OCI-LY1 (cell line): ENCODE measurements at regions not wholly inside any gene's neighbourhood (a gene's known extent, or its start where the extent isn't known, plus 50 kb on each side); places are given as distances from the start of the nearest gene placed in this dataset.

Experiments used
- H2AFZ ChIP-seq: fragments of 200-600 bp; sonication (generic), shearing (Covaris generic); 2 replicates; pipeline ENCODE4 v1.6.0; 2014; ENCODE audit warnings: antibody characterized with exemption, mild to moderate bottlenecking, low read length
- H3F3A ChIP-seq: fragments of 200-600 bp; sonication (generic), shearing (Covaris generic); 2 replicates; pipeline ENCODE4 v1.6.0; 2014; ENCODE audit warnings: mild to moderate bottlenecking, antibody characterized with exemption, low read length, moderate library complexity; ENCODE audit not compliant: insufficient read depth
- H3K27ac ChIP-seq: fragments of 200-600 bp; sonication (generic); 2 replicates; pipeline ENCODE4 v1.5.1; 2014; ENCODE audit warnings: low read length, mixed run types, mild to moderate bottlenecking, low read depth; ENCODE audit not compliant: poor library complexity, severe bottlenecking
- H3K27me3 ChIP-seq: fragments of 200-600 bp; sonication (generic); 2 replicates; pipeline ENCODE4 v1.6.0; 2014; ENCODE audit warnings: antibody characterized with exemption, mild to moderate bottlenecking, low read length, moderate library complexity; ENCODE audit not compliant: insufficient read depth
- H3K36me3 ChIP-seq: fragments of 200-600 bp; sonication (generic); 2 replicates; pipeline ENCODE4 v1.6.1; 2014; ENCODE audit warnings: mild to moderate bottlenecking, antibody characterized with exemption, low read length, moderate library complexity, mixed read lengths; ENCODE audit not compliant: insufficient read depth
- H3K4me1 ChIP-seq: fragments of 200-600 bp; sonication (generic); 2 replicates; pipeline ENCODE4 v1.5.1; 2014; ENCODE audit warnings: mild to moderate bottlenecking, low read length, moderate library complexity; ENCODE audit not compliant: insufficient read depth, severe bottlenecking
- H3K4me2 ChIP-seq: fragments of 200-600 bp; sonication (generic), shearing (Covaris generic); 2 replicates; pipeline ENCODE4 v1.6.1; 2014; ENCODE audit warnings: low read length
- H3K4me3 ChIP-seq: fragments of 200-600 bp; sonication (generic); 2 replicates; pipeline ENCODE4 v1.5.1; 2014; ENCODE audit warnings: low read length, low read depth, mild to moderate bottlenecking, mixed read lengths; ENCODE audit not compliant: poor library complexity, severe bottlenecking
- H3K79me2 ChIP-seq: fragments of 200-600 bp; shearing (Covaris generic); 2 replicates; pipeline ENCODE4 v1.6.1; 2016; ENCODE audit warnings: mixed run types, low read length, mixed read lengths; ENCODE audit not compliant: insufficient read depth
- H3K9ac ChIP-seq: fragments of 200-600 bp; sonication (generic), shearing (Covaris generic); 2 replicates; pipeline ENCODE4 v1.6.1; 2014; ENCODE audit warnings: mild to moderate bottlenecking, low read length, mixed read lengths
- H3K9me2 ChIP-seq: fragments of 200-600 bp; sonication (generic), shearing (Covaris generic); 2 replicates; pipeline ENCODE4 v1.6.1; 2014; ENCODE audit warnings: low read depth, mild to moderate bottlenecking, low read length, mixed read lengths
- H3K9me3 ChIP-seq: fragments of 200-600 bp; shearing (Covaris generic); 2 replicates; pipeline ENCODE4 v1.6.1; 2014; ENCODE audit warnings: low read length, mixed read lengths
- H4K20me1 ChIP-seq: fragments of 200-600 bp; sonication (generic), shearing (Covaris generic); 2 replicates; pipeline ENCODE4 v1.6.0; 2016; ENCODE audit warnings: mild to moderate bottlenecking, low read length; ENCODE audit not compliant: insufficient read depth
- CTCF ChIP-seq: fragments of 200-600 bp; sonication (generic), shearing (Covaris generic); IDR thresholded peaks from 2 replicates; pipeline ENCODE4 v1.5.1; 2017; ENCODE audit warnings: mild to moderate bottlenecking, antibody characterized with exemption, low read length, moderate library complexity, mixed read lengths
- EZH2 ChIP-seq: fragments of 200-600 bp; sonication (generic), shearing (Covaris generic); IDR thresholded peaks from 2 replicates; pipeline ENCODE4 v1.8.0; 2017; ENCODE audit warnings: borderline replicate concordance, mixed run types, mild to moderate bottlenecking, antibody characterized with exemption, low read length, moderate library complexity, mixed read lengths

DNA sequence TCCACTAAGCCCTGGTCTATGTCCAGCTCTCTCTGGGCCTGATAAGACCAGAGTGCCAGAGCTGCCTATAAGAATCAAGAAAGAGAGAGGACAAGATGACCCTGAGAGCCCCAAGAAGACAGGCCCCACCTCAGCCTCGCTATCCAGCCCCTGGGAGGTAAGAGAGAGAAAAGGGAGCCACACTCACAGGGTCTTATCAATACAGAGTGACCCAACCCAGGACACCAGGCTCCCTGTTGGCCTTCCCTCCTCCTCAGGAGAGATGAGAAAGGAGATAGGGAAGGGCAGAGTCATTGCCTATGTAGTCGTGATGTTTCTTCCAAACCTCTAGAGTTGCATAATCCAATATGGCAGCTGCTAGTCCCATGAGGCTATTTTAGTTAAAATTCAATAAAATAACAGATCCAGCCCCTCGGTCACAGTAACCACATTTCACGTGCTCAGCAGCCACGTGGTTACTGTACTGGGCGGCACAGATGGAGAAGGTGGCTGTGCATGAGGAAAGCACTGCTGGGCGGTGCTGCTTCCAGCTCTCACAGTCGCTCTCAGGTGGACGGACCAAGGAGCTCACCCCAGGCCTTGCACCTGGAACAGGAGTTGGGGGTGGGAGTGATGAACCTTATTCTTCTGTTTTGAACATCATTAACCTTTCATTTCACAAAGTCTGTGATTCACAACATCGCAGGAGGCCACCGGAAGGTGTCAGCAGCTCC lies 525.8 kb downstream of the SHQ1 start:
- 0 out of 2 replicates have a peak, but pooled peaks cover 4% of the 10 kb centered on the region for H3K27me3 ChIP-seq
- no peaks in the 10 kb centered on the region for H3K9me3 ChIP-seq
- no peak for TF ChIP-seq EZH2
- TF ChIP-seq CTCF = no peak
- H3K9ac ChIP-seq = no peak overlapping the region
- H3K9me2 ChIP-seq = no peaks in the 10 kb centered on the region
- no peaks in the 10 kb centered on the region for H4K20me1 ChIP-seq
- H3K4me3 ChIP-seq = no peak overlapping the region
- H3K79me2 ChIP-seq = no peaks in the 10 kb centered on the region
- H3K4me2 ChIP-seq = no peak overlapping the region
- H3K36me3 ChIP-seq = no peaks in the 10 kb centered on the region
- no peaks in the 10 kb centered on the region for H3K4me1 ChIP-seq
- H3F3A ChIP-seq = no peaks in the 10 kb centered on the region
- H3K27ac ChIP-seq = no peak overlapping the region
- H2AFZ ChIP-seq = no peak overlapping the region

DNA sequence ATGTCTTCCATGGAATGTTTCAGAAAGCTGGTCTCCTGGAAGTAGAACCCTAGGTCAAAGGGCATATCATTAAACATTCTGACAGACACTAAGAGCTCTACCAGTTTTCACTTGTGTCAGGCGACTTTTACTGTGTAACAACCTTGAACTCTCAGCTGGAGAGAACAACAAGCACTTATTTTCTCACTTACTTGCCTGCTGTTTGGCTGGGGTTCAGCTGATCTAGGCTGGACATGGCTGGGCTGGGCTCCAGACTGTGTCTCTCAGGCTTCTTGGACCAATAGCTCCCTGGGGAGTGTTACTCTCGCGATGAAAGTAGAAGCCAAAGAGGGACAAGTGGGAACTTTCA lies 527.3 kb downstream of the SHQ1 start:
- Histone ChIP-seq H3K9me3 (no peaks in the 10 kb centered on the region), H3K4me1 (no peaks in the 10 kb centered on the region), H3K9me2 (no peaks in the 10 kb centered on the region), H3K27me3 (no peaks in the 10 kb centered on the region), H3F3A (no peaks in the 10 kb centered on the region), H3K79me2 (no peaks in the 10 kb centered on the region), H3K36me3 (no peaks in the 10 kb centered on the region), H2AFZ (no peak overlapping the region), H3K27ac (no peak overlapping the region), H3K4me3 (no peak overlapping the region), H4K20me1 (no peaks in the 10 kb centered on the region), H3K9ac (no peak overlapping the region), H3K4me2 (no peak overlapping the region)
- TF ChIP-seq CTCF (no peak), EZH2 (no peak)

DNA sequence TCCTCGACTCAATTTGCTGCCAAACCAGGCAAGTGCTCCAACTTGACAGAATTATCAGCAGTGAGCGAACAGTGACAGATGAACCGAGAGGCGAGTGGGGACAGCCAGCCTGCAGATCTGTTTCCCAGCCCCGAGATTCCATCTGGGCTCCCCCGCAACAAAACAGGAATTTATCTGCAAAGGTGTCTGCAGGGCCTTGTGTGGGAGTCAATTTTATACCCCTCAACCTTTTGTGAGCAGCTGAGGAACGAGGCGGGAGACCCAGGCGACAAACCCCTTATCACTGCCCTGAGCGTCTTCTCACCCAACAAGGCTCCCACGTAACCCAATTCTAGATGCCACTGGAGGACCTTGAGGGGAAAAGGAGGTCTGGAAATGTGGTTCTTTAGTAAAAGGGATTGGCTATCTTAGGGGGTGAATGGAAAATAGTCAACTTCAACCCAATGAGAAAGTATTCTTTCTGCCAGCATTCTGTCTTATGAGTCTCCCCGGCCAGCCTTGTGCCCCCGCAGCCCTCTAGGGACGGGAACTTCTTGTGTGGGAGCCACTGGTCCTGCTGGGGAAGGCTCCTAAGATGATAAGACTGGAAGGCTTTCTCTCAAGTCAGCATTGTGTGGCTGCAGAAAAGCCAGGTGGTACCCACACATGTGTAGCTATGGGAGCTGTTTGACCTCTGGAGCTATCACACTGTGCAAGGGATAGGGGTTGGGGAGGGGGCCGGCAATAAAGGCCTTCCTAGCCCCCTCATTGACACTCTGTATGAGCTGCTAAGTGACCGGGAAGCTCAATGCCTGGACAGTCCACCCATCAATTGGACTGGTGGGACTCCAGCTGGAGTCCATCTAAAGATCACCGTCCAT lies 527.9 kb downstream of the SHQ1 start:
- Histone ChIP-seq H3K4me2 (no peak overlapping the region), H3K9me2 (no peaks in the 10 kb centered on the region), H3K79me2 (no peaks in the 10 kb centered on the region), H3K9me3 (no peaks in the 10 kb centered on the region), H3F3A (no peaks in the 10 kb centered on the region), H3K36me3 (no peaks in the 10 kb centered on the region), H3K27me3 (no peaks in the 10 kb centered on the region), H2AFZ (no peak overlapping the region), H3K9ac (no peak overlapping the region), H3K4me3 (no peak overlapping the region), H3K4me1 (no peaks in the 10 kb centered on the region), H4K20me1 (no peaks in the 10 kb centered on the region), H3K27ac (no peak overlapping the region)
- TF ChIP-seq EZH2 (no peak), CTCF (no peak)
